Fibroblast of pulmonary artery (primary cell): ENCODE measurements at regions not wholly inside any gene's neighbourhood (a gene's known extent, or its start where the extent isn't known, plus 50 kb on each side); places are given as distances from the start of the nearest gene placed in this dataset.

Experiments used
- DNase-seq: peaks from one replicate; pipeline ENCODE4 v3.0.0-alpha.2; 2010; ENCODE audit warnings: low read depth
- H3K4me3 ChIP-seq: replicated peaks from 2 replicates; pipeline ENCODE4 v1.5.1; 2011; ENCODE audit warnings: low read depth, mild to moderate bottlenecking, control low read depth, low read length, moderate library complexity
- CTCF ChIP-seq: IDR thresholded peaks from 2 replicates; pipeline ENCODE4 v1.5.1; 2011; ENCODE audit warnings: mild to moderate bottlenecking, control low read depth, low read length, inconsistent platforms; ENCODE audit errors: missing control alignments

- no peak overlapping the region for H3K4me3 ChIP-seq
- no peak for TF ChIP-seq CTCF
- DNase-seq: no peak
Observed at GRCh38 chr3:164233951-164234350, 844.3 kb downstream of the SI start.

DNA sequence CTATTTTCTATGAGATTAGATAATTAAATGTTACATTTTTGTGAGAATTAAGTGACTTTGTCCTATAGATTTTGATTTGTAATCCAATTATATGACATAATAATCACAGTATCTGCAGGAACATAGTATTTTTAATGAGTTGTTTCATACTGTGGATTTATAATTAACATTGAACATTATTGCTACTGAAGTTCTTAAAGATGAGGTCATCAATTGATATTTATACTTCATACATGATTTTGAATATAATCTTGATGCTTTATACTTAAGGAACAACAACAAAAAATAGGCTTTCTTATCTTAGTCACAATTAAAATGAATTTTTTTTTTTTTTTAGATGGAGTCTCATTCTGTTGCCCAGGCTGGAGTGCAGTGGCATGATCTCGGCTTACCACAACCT lies 846.6 kb downstream of the SI start:
- H3K4me3 ChIP-seq: no peak overlapping the region
- no peak for DNase-seq
- no peak for TF ChIP-seq CTCF

DNA sequence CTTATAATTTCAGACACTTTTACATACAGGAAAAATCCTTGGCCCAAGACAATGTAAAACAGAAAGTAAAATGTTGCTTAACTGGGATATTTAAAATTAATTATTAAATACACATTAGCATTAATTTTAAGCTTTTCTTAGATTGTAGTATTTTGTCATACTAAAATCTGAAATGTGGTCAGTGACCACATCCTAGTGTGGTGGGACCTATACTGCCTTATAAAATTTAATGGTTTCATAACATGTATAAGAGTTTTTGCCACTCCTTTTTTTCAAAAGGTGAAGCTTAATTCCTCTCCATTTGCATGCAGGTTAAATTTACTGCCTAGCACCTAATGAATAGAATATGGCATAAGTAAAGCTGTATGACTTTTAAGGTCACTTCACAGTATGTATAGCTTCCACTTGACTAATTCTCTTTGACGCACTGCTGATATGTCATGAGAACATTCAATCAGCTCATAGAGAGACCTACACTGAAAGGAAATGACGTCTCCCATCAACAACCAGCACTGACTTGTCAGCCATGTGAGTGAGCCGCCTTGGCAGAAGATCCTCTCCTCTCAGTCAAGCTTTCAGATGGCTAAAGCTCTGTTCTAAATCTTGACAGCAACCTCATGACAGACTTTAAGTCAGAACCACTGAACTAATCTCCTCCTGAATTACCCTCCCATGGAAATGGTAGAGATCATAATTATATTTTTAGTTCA lies 847.8 kb downstream of the SI start:
- H3K4me3 ChIP-seq: no peak overlapping the region
- no peak for DNase-seq
- no peak for TF ChIP-seq CTCF

DNA sequence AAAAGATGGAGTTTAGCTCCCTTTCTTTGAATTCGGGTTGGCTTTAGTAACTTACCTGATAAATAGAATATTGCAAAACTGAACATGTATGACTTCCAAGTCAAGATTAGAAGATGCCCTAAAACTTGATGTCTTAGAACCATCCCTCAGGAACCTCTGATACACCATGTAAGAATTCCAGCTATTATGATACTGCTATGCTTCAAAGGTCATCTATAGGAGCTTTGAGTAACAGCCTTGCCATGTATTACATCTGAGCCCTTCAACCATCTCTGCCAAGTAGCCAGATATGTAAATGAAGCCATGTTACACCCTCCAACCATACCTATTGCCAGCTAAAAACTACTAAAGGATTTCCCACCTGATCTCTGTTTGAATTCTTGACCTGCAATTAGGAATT lies 854.2 kb downstream of the SI start:
- DNase-seq: no peak
- no peak overlapping the region for H3K4me3 ChIP-seq
- no peak for TF ChIP-seq CTCF

DNA sequence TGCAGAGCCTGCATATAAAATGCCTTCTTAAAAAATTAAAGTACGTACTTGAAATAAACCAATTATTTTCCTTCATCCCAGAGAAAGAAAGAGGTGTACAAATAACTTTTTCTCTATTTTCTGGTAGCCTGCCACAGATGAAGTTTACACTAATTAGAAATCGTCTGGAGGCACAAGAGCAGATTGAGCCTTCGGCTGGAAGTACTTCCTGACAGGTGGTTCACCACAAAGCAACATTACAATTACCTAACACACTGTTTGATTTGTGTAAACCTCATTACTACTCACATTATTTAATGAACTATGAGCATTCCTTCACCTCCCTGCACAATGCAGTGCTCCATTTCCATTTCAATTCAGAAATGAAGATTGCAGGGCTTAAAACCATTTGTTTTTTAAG lies 856.1 kb downstream of the SI start:
- DNase-seq: no peak
- TF ChIP-seq CTCF: no peak
- H3K4me3 ChIP-seq: no peak overlapping the region

- no peak for DNase-seq
- no peak overlapping the region for H3K4me3 ChIP-seq
Observed at GRCh38 chr3:164221297-164221696, 857.0 kb downstream of the SI start.

More at GRCh38 chr3:164221297-164221696, 857.0 kb downstream of the SI start:
- TF ChIP-seq CTCF: no peak
